GM18508 (cell line): ENCODE measurements at regions not wholly inside any gene's neighbourhood (a gene's known extent, or its start where the extent isn't known, plus 50 kb on each side); places are given as distances from the start of the nearest gene placed in this dataset.

Experiments
- ATAC-seq: cut with Tn5 transposase; IDR thresholded peaks from one replicate; pipeline ENCODE4 v1.9.1; 2021; ENCODE audit warnings: moderate number of reproducible peaks; ENCODE audit not compliant: insufficient read depth, unreplicated experiment

- ATAC-seq: no peak
Measured at GRCh38 chr2:20521682-20522189, 74.9 kb downstream of the RHOB start.

- ATAC-seq: no peak
Measured at GRCh38 chr2:20523073-20523798, 76.4 kb downstream of the RHOB start.

GRCh38 chr2:20523799-20524187 is 76.9 kb downstream of the RHOB start:
- ATAC-seq: no peak

- peak; percentile 40 for ATAC-seq
Measured at GRCh38 chr2:20524412-20525040, 77.7 kb downstream of the RHOB start.

GRCh38 chr2:20525041-20526035 is 78.5 kb downstream of the RHOB start:
- peak; percentile 87 for ATAC-seq

- no peak for ATAC-seq
Measured at GRCh38 chr2:20526160-20526559, 79.3 kb downstream of the RHOB start.

GRCh38 chr2:20526708-20527107 is 79.8 kb downstream of the RHOB start:
- no peak for ATAC-seq

- no peak for ATAC-seq
Measured at GRCh38 chr2:20528713-20529112, 81.8 kb downstream of the RHOB start.

GRCh38 chr2:20530520-20530919 is 83.6 kb downstream of the RHOB start:
- no peak for ATAC-seq

GRCh38 chr2:20531633-20532262 is 84.9 kb downstream of the RHOB start:
- no peak for ATAC-seq

- ATAC-seq: no peak
Measured at GRCh38 chr2:20532634-20533437, 86.0 kb downstream of the RHOB start.

GRCh38 chr2:20533993-20534622 is 87.2 kb downstream of the RHOB start:
- no peak for ATAC-seq

GRCh38 chr2:20534913-20535801 is 88.3 kb downstream of the RHOB start:
- no peak for ATAC-seq

- ATAC-seq: no peak
Measured at GRCh38 chr2:20536619-20537422, 89.9 kb downstream of the RHOB start.

- no peak for ATAC-seq
Measured at GRCh38 chr2:20537423-20538307, 90.8 kb downstream of the RHOB start.
